ENCODE measurements at regions not wholly inside any gene's neighbourhood (a gene's known extent, or its start where the extent isn't known, plus 50 kb on each side); places are given as distances from the start of the nearest gene placed in this dataset.
"Not testable (repeated sequence)": the region's sequence is repeated elsewhere in the genome, so short reads cannot be mapped to it uniquely, and the experiment has no call there.

GRCh38 chr5:53733853-53734252 lies 173.4 kb downstream of the NDUFS4 start:
- H3K36me3 Mint-ChIP-seq (ENCODE audit: low read depth) = no peaks in the 10 kb centered on the region
- DNase-seq (ENCODE audit: low spot score) = no peak
- no peak overlapping the region for H3K4me3 Mint-ChIP-seq
- H3K9me3 Mint-ChIP-seq = no peaks in the 10 kb centered on the region
- H3K27me3 Mint-ChIP-seq (ENCODE audit: low read depth) = no peaks in the 10 kb centered on the region
- peaks cover 2% of the 10 kb centered on the region for H3K4me1 Mint-ChIP-seq (ENCODE audit: low read depth)
- no peak overlapping the region for H3K27ac Mint-ChIP-seq

- DNase-seq (ENCODE audit: low spot score) = no peak
- no peak overlapping the region for H3K27ac Mint-ChIP-seq
- no peaks in the 10 kb centered on the region for H3K36me3 Mint-ChIP-seq (ENCODE audit: low read depth)
- peaks cover 3% of the 10 kb centered on the region for H3K9me3 Mint-ChIP-seq
- no peaks in the 10 kb centered on the region for H3K27me3 Mint-ChIP-seq (ENCODE audit: low read depth)
- H3K4me1 Mint-ChIP-seq (ENCODE audit: low read depth) = no peaks in the 10 kb centered on the region
- no peak overlapping the region for H3K4me3 Mint-ChIP-seq
These were observed 177.7 kb downstream of the NDUFS4 start for GRCh38 chr5:53738105-53738504.

GRCh38 chr5:53739111-53739510 lies 178.7 kb downstream of the NDUFS4 start:
- no peak overlapping the region for H3K4me3 Mint-ChIP-seq
- H3K27me3 Mint-ChIP-seq (ENCODE audit: low read depth) = no peaks in the 10 kb centered on the region
- DNase-seq (ENCODE audit: low spot score) = no peak
- H3K27ac Mint-ChIP-seq = no peak overlapping the region
- H3K9me3 Mint-ChIP-seq = peaks cover 3% of the 10 kb centered on the region
- no peaks in the 10 kb centered on the region for H3K36me3 Mint-ChIP-seq (ENCODE audit: low read depth)
- H3K4me1 Mint-ChIP-seq (ENCODE audit: low read depth) = no peaks in the 10 kb centered on the region

- no peaks in the 10 kb centered on the region for H3K4me1 Mint-ChIP-seq (ENCODE audit: low read depth)
- peaks cover 16% of the 10 kb centered on the region for H3K9me3 Mint-ChIP-seq
- H3K4me3 Mint-ChIP-seq = no peak overlapping the region
- H3K36me3 Mint-ChIP-seq (ENCODE audit: low read depth) = no peaks in the 10 kb centered on the region
- DNase-seq (ENCODE audit: low spot score) = no peak
- H3K27ac Mint-ChIP-seq = no peak overlapping the region
- no peaks in the 10 kb centered on the region for H3K27me3 Mint-ChIP-seq (ENCODE audit: low read depth)
These were observed 189.2 kb downstream of the NDUFS4 start for GRCh38 chr5:53749621-53750020.

- not testable (repeated sequence) for H3K27me3 Mint-ChIP-seq (ENCODE audit: low read depth)
- peaks cover 16% of the 10 kb centered on the region for H3K9me3 Mint-ChIP-seq
These were observed 191.8 kb downstream of the NDUFS4 start for GRCh38 chr5:53752282-53752681.

GRCh38 chr5:53766673-53767072 lies 206.2 kb downstream of the NDUFS4 start:
- H3K27me3 Mint-ChIP-seq (ENCODE audit: low read depth) = peaks cover 2% of the 10 kb centered on the region
- H3K4me1 Mint-ChIP-seq (ENCODE audit: low read depth) = no peaks in the 10 kb centered on the region
- no peak overlapping the region for H3K27ac Mint-ChIP-seq
- DNase-seq (ENCODE audit: low spot score) = no peak
- no peaks in the 10 kb centered on the region for H3K9me3 Mint-ChIP-seq
- H3K4me3 Mint-ChIP-seq = no peak overlapping the region
- H3K36me3 Mint-ChIP-seq (ENCODE audit: low read depth) = no peaks in the 10 kb centered on the region

More at GRCh38 chr5:53752282-53752681, 191.8 kb downstream of the NDUFS4 start:
- not testable (repeated sequence) for H3K4me1 Mint-ChIP-seq (ENCODE audit: low read depth); DNase-seq (ENCODE audit: low spot score); H3K27ac Mint-ChIP-seq; H3K36me3 Mint-ChIP-seq (ENCODE audit: low read depth); H3K4me3 Mint-ChIP-seq

GRCh38 chr5:53777864-53778618 lies 217.6 kb downstream of the NDUFS4 start:
- peak overlapping the region; percentile 49 for H3K27ac Mint-ChIP-seq
- H3K4me3 Mint-ChIP-seq = no peak overlapping the region
- peaks cover 5% of the 10 kb centered on the region for H3K27me3 Mint-ChIP-seq (ENCODE audit: low read depth)
- DNase-seq (ENCODE audit: low spot score) = no peak
- H3K9me3 Mint-ChIP-seq = no peaks in the 10 kb centered on the region
- H3K36me3 Mint-ChIP-seq (ENCODE audit: low read depth) = no peaks in the 10 kb centered on the region
- peaks cover 20% of the 10 kb centered on the region for H3K4me1 Mint-ChIP-seq (ENCODE audit: low read depth)

- peak overlapping the region; percentile 49 for H3K27ac Mint-ChIP-seq
- H3K36me3 Mint-ChIP-seq (ENCODE audit: low read depth) = no peaks in the 10 kb centered on the region
- peak; percentile 4 for DNase-seq (ENCODE audit: low spot score)
- H3K4me3 Mint-ChIP-seq = no peak overlapping the region
- H3K9me3 Mint-ChIP-seq = no peaks in the 10 kb centered on the region
- H3K27me3 Mint-ChIP-seq (ENCODE audit: low read depth) = peaks cover 5% of the 10 kb centered on the region
- peaks cover 20% of the 10 kb centered on the region for H3K4me1 Mint-ChIP-seq (ENCODE audit: low read depth)
These were observed 219.1 kb downstream of the NDUFS4 start for GRCh38 chr5:53779541-53779981.

- no peak for DNase-seq (ENCODE audit: low spot score)
- H3K36me3 Mint-ChIP-seq (ENCODE audit: low read depth) = no peaks in the 10 kb centered on the region
- H3K9me3 Mint-ChIP-seq = no peaks in the 10 kb centered on the region
- no peak overlapping the region for H3K27ac Mint-ChIP-seq
- H3K4me3 Mint-ChIP-seq = no peak overlapping the region
- peaks cover 4% of the 10 kb centered on the region for H3K27me3 Mint-ChIP-seq (ENCODE audit: low read depth)
- H3K4me1 Mint-ChIP-seq (ENCODE audit: low read depth) = peaks cover 20% of the 10 kb centered on the region
These were observed 222.2 kb downstream of the NDUFS4 start for GRCh38 chr5:53782620-53783019.

GRCh38 chr5:53783624-53784228 lies 223.3 kb downstream of the NDUFS4 start:
- no peaks in the 10 kb centered on the region for H3K36me3 Mint-ChIP-seq (ENCODE audit: low read depth)
- DNase-seq (ENCODE audit: low spot score) = no peak
- H3K9me3 Mint-ChIP-seq = peaks cover 9% of the 10 kb centered on the region
- peaks cover 6% of the 10 kb centered on the region for H3K27me3 Mint-ChIP-seq (ENCODE audit: low read depth)
- H3K4me1 Mint-ChIP-seq (ENCODE audit: low read depth) = peaks cover 11% of the 10 kb centered on the region
- no peak overlapping the region for H3K4me3 Mint-ChIP-seq
- H3K27ac Mint-ChIP-seq = no peak overlapping the region

GRCh38 chr5:53784596-53784995 lies 224.2 kb downstream of the NDUFS4 start:
- DNase-seq (ENCODE audit: low spot score) = no peak
- Mint-ChIP-seq H3K27me3 (ENCODE audit: low read depth) (peaks cover 6% of the 10 kb centered on the region), H3K27ac (no peak overlapping the region), H3K36me3 (ENCODE audit: low read depth) (no peaks in the 10 kb centered on the region), H3K9me3 (peaks cover 9% of the 10 kb centered on the region), H3K4me1 (ENCODE audit: low read depth) (peaks cover 4% of the 10 kb centered on the region), H3K4me3 (no peak overlapping the region)

GRCh38 chr5:53785924-53786323 lies 225.5 kb downstream of the NDUFS4 start:
- no peak for DNase-seq (ENCODE audit: low spot score)
- Mint-ChIP-seq H3K27ac (no peak overlapping the region), H3K36me3 (ENCODE audit: low read depth) (no peaks in the 10 kb centered on the region), H3K27me3 (ENCODE audit: low read depth) (peaks cover 6% of the 10 kb centered on the region), H3K4me3 (no peak overlapping the region), H3K4me1 (ENCODE audit: low read depth) (no peaks in the 10 kb centered on the region), H3K9me3 (peaks cover 9% of the 10 kb centered on the region)

GRCh38 chr5:53790026-53790425 lies 229.6 kb downstream of the NDUFS4 start:
- H3K9me3 Mint-ChIP-seq = peaks cover 9% of the 10 kb centered on the region
- no peak for DNase-seq (ENCODE audit: low spot score)
- no peak overlapping the region for H3K27ac Mint-ChIP-seq
- no peaks in the 10 kb centered on the region for H3K4me1 Mint-ChIP-seq (ENCODE audit: low read depth)
- no peaks in the 10 kb centered on the region for H3K36me3 Mint-ChIP-seq (ENCODE audit: low read depth)
- no peak overlapping the region for H3K4me3 Mint-ChIP-seq
- H3K27me3 Mint-ChIP-seq (ENCODE audit: low read depth) = peaks cover 6% of the 10 kb centered on the region

GRCh38 chr5:53792338-53792737 lies 231.9 kb downstream of the NDUFS4 start:
- H3K27ac Mint-ChIP-seq = no peak overlapping the region
- no peak for DNase-seq (ENCODE audit: low spot score)
- peaks cover 3% of the 10 kb centered on the region for H3K27me3 Mint-ChIP-seq (ENCODE audit: low read depth)
- H3K9me3 Mint-ChIP-seq = peaks cover 9% of the 10 kb centered on the region
- no peak overlapping the region for H3K4me3 Mint-ChIP-seq
- no peaks in the 10 kb centered on the region for H3K4me1 Mint-ChIP-seq (ENCODE audit: low read depth)
- no peaks in the 10 kb centered on the region for H3K36me3 Mint-ChIP-seq (ENCODE audit: low read depth)

Measured in T-helper 2 cell treated with Interferon-gamma antibody and Interleukin-4, amounts not matched to agents 5 μg/mL and 100 μg/mL, for 36 hours (primary cell).